ENCODE measurements at regions not wholly inside any gene's neighbourhood (a gene's known extent, or its start where the extent isn't known, plus 50 kb on each side); places are given as distances from the start of the nearest gene placed in this dataset.
"Not testable (repeated sequence)": the region's sequence is repeated elsewhere in the genome, so short reads cannot be mapped to it uniquely, and the experiment has no call there.

- no peaks in the 10 kb centered on the region for H3K4me1 ChIP-seq (ENCODE audit: insufficient read depth, low read length)
- H3K4me3 ChIP-seq (ENCODE audit: low read length), result no peak overlapping the region
- H3K27me3 ChIP-seq (ENCODE audit: insufficient read depth, low read length), result no peaks in the 10 kb centered on the region
- H3K36me3 ChIP-seq (ENCODE audit: insufficient read depth, low read length), result no peaks in the 10 kb centered on the region
- no peak overlapping the region for H2AFZ ChIP-seq (ENCODE audit: low read depth, low read length)
- H3K9me3 ChIP-seq (ENCODE audit: low read length), result no peaks in the 10 kb centered on the region
Measured at GRCh38 chr19:28556371-28556770, 656.6 kb downstream of the UQCRFS1 start.

GRCh38 chr19:28555317-28555716 lies 657.6 kb downstream of the UQCRFS1 start:
- Histone ChIP-seq H3K4me1 (ENCODE audit: insufficient read depth, low read length) (no peaks in the 10 kb centered on the region), H3K9me3 (ENCODE audit: low read length) (no peaks in the 10 kb centered on the region), H2AFZ (ENCODE audit: low read depth, low read length) (no peak overlapping the region)

GRCh38 chr19:28554321-28555091 lies 658.4 kb downstream of the UQCRFS1 start:
- Histone ChIP-seq H3K4me3 (ENCODE audit: low read length) (no peak overlapping the region), H3K27me3 (ENCODE audit: insufficient read depth, low read length) (no peaks in the 10 kb centered on the region), H3K36me3 (ENCODE audit: insufficient read depth, low read length) (no peaks in the 10 kb centered on the region), H3K9me3 (ENCODE audit: low read length) (no peaks in the 10 kb centered on the region), H2AFZ (ENCODE audit: low read depth, low read length) (no peak overlapping the region), H3K4me1 (ENCODE audit: insufficient read depth, low read length) (no peaks in the 10 kb centered on the region)

More at GRCh38 chr19:28555317-28555716, 657.6 kb downstream of the UQCRFS1 start:
- H3K4me3 ChIP-seq (ENCODE audit: low read length), result no peak overlapping the region
- no peaks in the 10 kb centered on the region for H3K27me3 ChIP-seq (ENCODE audit: insufficient read depth, low read length)
- no peaks in the 10 kb centered on the region for H3K36me3 ChIP-seq (ENCODE audit: insufficient read depth, low read length)

GRCh38 chr19:28553764-28554163 lies 659.2 kb downstream of the UQCRFS1 start:
- no peaks in the 10 kb centered on the region for H3K27me3 ChIP-seq (ENCODE audit: insufficient read depth, low read length)
- no peaks in the 10 kb centered on the region for H3K4me1 ChIP-seq (ENCODE audit: insufficient read depth, low read length)
- H2AFZ ChIP-seq (ENCODE audit: low read depth, low read length), result no peak overlapping the region
- no peaks in the 10 kb centered on the region for H3K36me3 ChIP-seq (ENCODE audit: insufficient read depth, low read length)
- H3K4me3 ChIP-seq (ENCODE audit: low read length), result no peak overlapping the region
- H3K9me3 ChIP-seq (ENCODE audit: low read length), result no peaks in the 10 kb centered on the region

GRCh38 chr19:28553005-28553404 lies 659.9 kb downstream of the UQCRFS1 start:
- Histone ChIP-seq H3K9me3 (ENCODE audit: low read length) (no peaks in the 10 kb centered on the region), H3K4me1 (ENCODE audit: insufficient read depth, low read length) (no peaks in the 10 kb centered on the region), H2AFZ (ENCODE audit: low read depth, low read length) (no peak overlapping the region), H3K36me3 (ENCODE audit: insufficient read depth, low read length) (no peaks in the 10 kb centered on the region), H3K4me3 (ENCODE audit: low read length) (no peak overlapping the region), H3K27me3 (ENCODE audit: insufficient read depth, low read length) (no peaks in the 10 kb centered on the region)

GRCh38 chr19:28549680-28550277 lies 663.2 kb downstream of the UQCRFS1 start:
- no peaks in the 10 kb centered on the region for H3K4me1 ChIP-seq (ENCODE audit: insufficient read depth, low read length)
- H3K9me3 ChIP-seq (ENCODE audit: low read length), result no peaks in the 10 kb centered on the region
- no peak overlapping the region for H2AFZ ChIP-seq (ENCODE audit: low read depth, low read length)
- no peaks in the 10 kb centered on the region for H3K36me3 ChIP-seq (ENCODE audit: insufficient read depth, low read length)
- H3K27me3 ChIP-seq (ENCODE audit: insufficient read depth, low read length), result no peaks in the 10 kb centered on the region
- no peak overlapping the region for H3K4me3 ChIP-seq (ENCODE audit: low read length)

- no peaks in the 10 kb centered on the region for H3K9me3 ChIP-seq (ENCODE audit: low read length)
- H2AFZ ChIP-seq (ENCODE audit: low read depth, low read length), result no peak overlapping the region
- no peak overlapping the region for H3K4me3 ChIP-seq (ENCODE audit: low read length)
- H3K27me3 ChIP-seq (ENCODE audit: insufficient read depth, low read length), result no peaks in the 10 kb centered on the region
- no peaks in the 10 kb centered on the region for H3K36me3 ChIP-seq (ENCODE audit: insufficient read depth, low read length)
- no peaks in the 10 kb centered on the region for H3K4me1 ChIP-seq (ENCODE audit: insufficient read depth, low read length)
Measured at GRCh38 chr19:28546148-28546685, 666.7 kb downstream of the UQCRFS1 start.

GRCh38 chr19:28545397-28545796 lies 667.6 kb downstream of the UQCRFS1 start:
- not testable (repeated sequence) for H2AFZ ChIP-seq (ENCODE audit: low read depth, low read length); H3K36me3 ChIP-seq (ENCODE audit: insufficient read depth, low read length)

GRCh38 chr19:28544451-28545261 lies 668.3 kb downstream of the UQCRFS1 start:
- Histone ChIP-seq H3K36me3 (ENCODE audit: insufficient read depth, low read length) (no peaks in the 10 kb centered on the region), H3K4me3 (ENCODE audit: low read length) (no peak overlapping the region), H3K9me3 (ENCODE audit: low read length) (no peaks in the 10 kb centered on the region), H3K4me1 (ENCODE audit: insufficient read depth, low read length) (no peaks in the 10 kb centered on the region), H2AFZ (ENCODE audit: low read depth, low read length) (no peak overlapping the region), H3K27me3 (ENCODE audit: insufficient read depth, low read length) (no peaks in the 10 kb centered on the region)

More at GRCh38 chr19:28545397-28545796, 667.6 kb downstream of the UQCRFS1 start:
- H3K27me3 ChIP-seq (ENCODE audit: insufficient read depth, low read length); H3K4me3 ChIP-seq (ENCODE audit: low read length); H3K4me1 ChIP-seq (ENCODE audit: insufficient read depth, low read length); H3K9me3 ChIP-seq (ENCODE audit: low read length): not testable (repeated sequence)

GRCh38 chr19:28543244-28543776 lies 669.6 kb downstream of the UQCRFS1 start:
- H3K9me3 ChIP-seq (ENCODE audit: low read length), result no peaks in the 10 kb centered on the region
- H2AFZ ChIP-seq (ENCODE audit: low read depth, low read length), result no peak overlapping the region

GRCh38 chr19:28542394-28543243 lies 670.3 kb downstream of the UQCRFS1 start:
- no peak overlapping the region for H2AFZ ChIP-seq (ENCODE audit: low read depth, low read length)
- H3K36me3 ChIP-seq (ENCODE audit: insufficient read depth, low read length), result no peaks in the 10 kb centered on the region
- no peak overlapping the region for H3K4me3 ChIP-seq (ENCODE audit: low read length)
- no peaks in the 10 kb centered on the region for H3K9me3 ChIP-seq (ENCODE audit: low read length)
- no peaks in the 10 kb centered on the region for H3K27me3 ChIP-seq (ENCODE audit: insufficient read depth, low read length)
- no peaks in the 10 kb centered on the region for H3K4me1 ChIP-seq (ENCODE audit: insufficient read depth, low read length)

More at GRCh38 chr19:28543244-28543776, 669.6 kb downstream of the UQCRFS1 start:
- Histone ChIP-seq H3K27me3 (ENCODE audit: insufficient read depth, low read length) (no peaks in the 10 kb centered on the region), H3K4me3 (ENCODE audit: low read length) (no peak overlapping the region), H3K4me1 (ENCODE audit: insufficient read depth, low read length) (no peaks in the 10 kb centered on the region), H3K36me3 (ENCODE audit: insufficient read depth, low read length) (no peaks in the 10 kb centered on the region)

Data from neuron (in vitro differentiated cells).